ENCODE measurements at regions not wholly inside any gene's neighbourhood (a gene's known extent, or its start where the extent isn't known, plus 50 kb on each side); places are given as distances from the start of the nearest gene placed in this dataset.

- TF ChIP-seq CTCF (conservative IDR thresholded peaks at IDR 0.05; ENCODE audit: low read depth, low read length): no peak
- TF ChIP-seq SMC3 (IDR thresholded peaks at IDR 0.05; ENCODE audit: low read depth, low read length): no peak
- no peak for TF ChIP-seq CHD1 (IDR thresholded peaks at IDR 0.05; ENCODE audit: low read depth, low read length)
- TF ChIP-seq POLR2A (IDR thresholded peaks at IDR 0.05; ENCODE audit: low read depth, low read length): no peak
- TF ChIP-seq RAD21 (IDR thresholded peaks at IDR 0.05; ENCODE audit: low read length): no peak
- TF ChIP-seq BHLHE40 (IDR thresholded peaks at IDR 0.05; ENCODE audit: low read depth, low read length): no peak
Measured at GRCh38 chr9:20186823-20187222, 398.0 kb upstream of the SLC24A2 start.
